Mesenchymal stem cell (in vitro differentiated cells and primary cell): ENCODE measurements at regions not wholly inside any gene's neighbourhood (a gene's known extent, or its start where the extent isn't known, plus 50 kb on each side); places are given as distances from the start of the nearest gene placed in this dataset.

Experiments
- DNase-seq: peaks from one replicate; pipeline ENCODE4 v3.0.0-alpha.2; 2013
- H2AFZ ChIP-seq: one replicate; pipeline ENCODE4 v1.6.1; 2013; ENCODE audit warnings: low read depth, mild to moderate bottlenecking, control low read depth, inconsistent platforms, low read length, moderate library complexity
- H2AK5ac ChIP-seq: 2 replicates; pipeline ENCODE4 v1.6.1; 2013; ENCODE audit warnings: low read length, moderate library complexity, mild to moderate bottlenecking, inconsistent platforms; ENCODE audit not compliant: severe bottlenecking
- H2BK120ac ChIP-seq: one replicate; pipeline ENCODE4 v1.6.1; 2013; ENCODE audit warnings: low read depth, mild to moderate bottlenecking, inconsistent platforms, low read length, moderate library complexity
- H2BK12ac ChIP-seq, 2 experiments: one replicate each; pipeline ENCODE4 v1.6.1; 2013; ENCODE audit warnings: inconsistent platforms in 2 of 2, low read length in 2 of 2, mild to moderate bottlenecking in 2 of 2, moderate library complexity in 2 of 2, control low read depth in 1 of 2
- H2BK15ac ChIP-seq: one replicate; pipeline ENCODE4 v1.6.1; 2013; ENCODE audit warnings: mild to moderate bottlenecking, low read depth, inconsistent platforms; ENCODE audit not compliant: poor library complexity, severe bottlenecking
- H2BK5ac ChIP-seq: 2 replicates; pipeline ENCODE4 v1.6.1; 2013; ENCODE audit warnings: low read depth, mild to moderate bottlenecking, low read length, control low read depth, inconsistent platforms; ENCODE audit not compliant: poor library complexity, severe bottlenecking
- H3K14ac ChIP-seq, 2 experiments: one replicate each; pipeline ENCODE4 v1.6.1; 2013; ENCODE audit warnings: inconsistent platforms in 2 of 2, low read length in 2 of 2, control low read depth in 1 of 2, mild to moderate bottlenecking in 1 of 2, moderate library complexity in 1 of 2
- H3K18ac ChIP-seq, 2 experiments: one replicate each; pipeline ENCODE4 v1.6.1; 2013; ENCODE audit warnings: inconsistent platforms in 2 of 2, low read length in 2 of 2, control low read depth in 1 of 2, low read depth in 1 of 2, mild to moderate bottlenecking in 1 of 2
- H3K23ac ChIP-seq, 2 experiments: one replicate each; pipeline ENCODE4 v1.6.1; 2013; ENCODE audit warnings: inconsistent platforms in 2 of 2, low read length in 2 of 2, mild to moderate bottlenecking in 2 of 2, moderate library complexity in 2 of 2, control low read depth in 1 of 2
- H3K27ac ChIP-seq: 2 replicates; pipeline ENCODE4 v1.5.1; 2013; ENCODE audit warnings: mild to moderate bottlenecking, moderate library complexity, low read length, control low read depth, inconsistent platforms; ENCODE audit not compliant: poor library complexity, severe bottlenecking
- H3K27me3 ChIP-seq, 2 experiments: 2 replicates each; pipeline versions ENCODE4 v1.6.1 to v1.7.0; 2013; ENCODE audit warnings: low read length in 2 of 2, mild to moderate bottlenecking in 2 of 2, moderate library complexity in 2 of 2, control low read depth in 1 of 2, inconsistent platforms in 1 of 2; ENCODE audit not compliant: control insufficient read depth in 1 of 2, insufficient read depth in 1 of 2
- H3K36me3 ChIP-seq, 2 experiments: 2 replicates each; pipeline versions ENCODE4 v1.6.1 to v1.7.0; 2013; ENCODE audit warnings: low read length in 2 of 2, control low read depth in 1 of 2, inconsistent platforms in 1 of 2, low read depth in 1 of 2, mild to moderate bottlenecking in 1 of 2; ENCODE audit not compliant: insufficient read depth in 2 of 2, control insufficient read depth in 1 of 2
- H3K4ac ChIP-seq, 2 experiments: one replicate each; pipeline ENCODE4 v1.6.1; 2013; ENCODE audit warnings: inconsistent platforms in 2 of 2, low read length in 2 of 2, mild to moderate bottlenecking in 2 of 2, moderate library complexity in 2 of 2, control low read depth in 1 of 2, low read depth in 1 of 2
- H3K4me1 ChIP-seq: 2 replicates; pipeline ENCODE4 v1.6.1; 2013; ENCODE audit warnings: low read depth, low read length, control low read depth; ENCODE audit not compliant: control insufficient read depth, insufficient read depth
- H3K4me2 ChIP-seq: 2 replicates; pipeline ENCODE4 v1.6.1; 2013; ENCODE audit warnings: low read length, mild to moderate bottlenecking, inconsistent platforms; ENCODE audit not compliant: poor library complexity, severe bottlenecking
- H3K4me3 ChIP-seq, 2 experiments: 2 replicates each; pipeline versions ENCODE4 v1.5.1 to v1.7.0; 2013; ENCODE audit warnings: low read length in 2 of 2, mild to moderate bottlenecking in 2 of 2, control low read depth in 1 of 2, low read depth in 1 of 2; ENCODE audit not compliant: insufficient read depth in 1 of 2
- H3K79me1 ChIP-seq: replicated peaks from 2 replicates; pipeline ENCODE4 v1.6.1; 2013; ENCODE audit warnings: mild to moderate bottlenecking, control low read depth, low read length, inconsistent platforms; ENCODE audit not compliant: poor library complexity, severe bottlenecking
- H3K9ac ChIP-seq: 2 replicates; pipeline ENCODE4 v1.7.0; 2013; ENCODE audit warnings: mild to moderate bottlenecking, low read length, moderate library complexity
- H3K9me3 ChIP-seq: 2 replicates; pipeline ENCODE4 v1.7.0; 2013; ENCODE audit warnings: mild to moderate bottlenecking, low read length; ENCODE audit not compliant: control insufficient read depth
- H4K8ac ChIP-seq: one replicate; pipeline ENCODE4 v1.6.1; 2013; ENCODE audit warnings: inconsistent platforms, mild to moderate bottlenecking, low read length, moderate library complexity
- H4K91ac ChIP-seq: one replicate; pipeline ENCODE4 v1.6.1; 2013; ENCODE audit warnings: mild to moderate bottlenecking, low read length, inconsistent platforms
- WGBS: methylation state at CpG from one replicate; pipeline ENCODE4 v1.1.7; 2013; ENCODE audit warnings: mixed read lengths; 5-methylcytosine and 5-hydroxymethylcytosine counted together

DNA sequence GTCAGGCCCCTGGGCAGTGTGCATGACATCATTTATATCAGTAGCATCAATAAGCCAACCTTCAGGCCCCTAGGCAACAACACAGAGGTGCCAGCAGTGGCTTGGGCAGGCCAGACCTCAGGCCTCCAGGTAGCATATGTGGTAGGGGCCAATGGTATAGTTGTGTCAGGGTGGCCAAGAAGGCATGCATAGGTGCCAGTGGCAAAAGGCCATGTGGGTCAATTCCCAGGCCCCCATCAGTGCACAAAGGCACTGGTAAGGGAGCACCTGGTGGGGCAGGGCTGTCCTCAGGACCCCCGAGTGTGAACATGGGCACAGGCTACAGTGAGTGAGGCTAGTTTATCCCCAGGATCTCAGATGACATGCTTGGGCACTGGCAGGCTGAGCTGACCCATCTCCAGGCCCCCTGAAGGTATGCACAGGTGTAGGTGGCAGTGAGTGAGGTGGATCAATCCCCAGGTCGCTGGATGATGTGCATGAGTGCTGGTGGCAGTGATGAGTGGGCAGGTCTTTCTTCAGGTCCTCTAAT lies 244.1 kb upstream of the ZNF385D start:
- Histone ChIP-seq H3K23ac (no peak overlapping the region), H3K4me2 (no peak overlapping the region), H3K4me1 (no peaks in the 10 kb centered on the region), H2BK12ac (no peak overlapping the region), H2BK120ac (no peak overlapping the region), H3K79me1 (no peaks in the 10 kb centered on the region), H3K14ac (no peak overlapping the region), H4K8ac (no peak overlapping the region), H3K27me3 (no peaks in the 10 kb centered on the region), H3K9ac (no peak overlapping the region), H3K4ac (no peak overlapping the region), H2AFZ (no peak overlapping the region), H4K91ac (no peak overlapping the region), H3K9me3 (no peaks in the 10 kb centered on the region), H3K18ac (no peak overlapping the region), H2BK5ac (no peak overlapping the region), H3K36me3 (no peaks in the 10 kb centered on the region), H2AK5ac (no peak overlapping the region), H2BK15ac (no peak overlapping the region), H3K4me3 (no peak overlapping the region), H3K27ac (no peak overlapping the region)
- no peak for DNase-seq
- 31% methylated on average over 2 of the region's 2 CpGs for WGBS

DNA sequence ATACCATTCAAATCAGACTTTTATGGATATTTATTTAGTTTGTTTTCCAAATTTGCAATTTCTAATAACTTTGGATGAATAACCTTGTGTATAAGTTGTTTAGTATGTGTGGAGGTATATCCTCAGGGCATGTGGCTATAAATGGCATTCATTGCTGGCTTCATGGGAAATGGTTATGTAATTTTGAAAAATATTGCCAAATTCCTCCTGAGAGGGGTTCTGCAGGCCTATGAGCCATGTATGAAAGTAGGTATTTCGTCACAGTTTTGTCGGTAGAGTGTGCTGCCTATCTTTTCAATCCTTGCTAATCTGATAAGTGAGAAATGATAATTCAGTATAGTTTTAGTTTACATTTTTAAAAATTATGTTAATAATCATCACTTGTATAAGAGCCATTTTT lies 256.4 kb upstream of the ZNF385D start:
- Histone ChIP-seq H4K91ac (no peak overlapping the region), H3K36me3 (no peaks in the 10 kb centered on the region), H3K23ac (no peak overlapping the region), H3K27ac (no peak overlapping the region), H2BK15ac (no peak overlapping the region), H2BK120ac (no peak overlapping the region), H3K4me3 (no peak overlapping the region), H3K14ac (no peak overlapping the region), H3K27me3 (no peaks in the 10 kb centered on the region), H3K79me1 (no peaks in the 10 kb centered on the region), H3K9ac (no peak overlapping the region), H3K4me2 (no peak overlapping the region), H2BK12ac (no peak overlapping the region), H3K4me1 (no peaks in the 10 kb centered on the region), H2BK5ac (no peak overlapping the region), H3K18ac (no peak overlapping the region), H2AK5ac (no peak overlapping the region), H3K4ac (no peak overlapping the region), H3K9me3 (no peaks in the 10 kb centered on the region), H4K8ac (no peak overlapping the region), H2AFZ (no peak overlapping the region)
- no CpG with 5 or more reads among the region's 2 CpGs for WGBS
- no peak for DNase-seq

DNA sequence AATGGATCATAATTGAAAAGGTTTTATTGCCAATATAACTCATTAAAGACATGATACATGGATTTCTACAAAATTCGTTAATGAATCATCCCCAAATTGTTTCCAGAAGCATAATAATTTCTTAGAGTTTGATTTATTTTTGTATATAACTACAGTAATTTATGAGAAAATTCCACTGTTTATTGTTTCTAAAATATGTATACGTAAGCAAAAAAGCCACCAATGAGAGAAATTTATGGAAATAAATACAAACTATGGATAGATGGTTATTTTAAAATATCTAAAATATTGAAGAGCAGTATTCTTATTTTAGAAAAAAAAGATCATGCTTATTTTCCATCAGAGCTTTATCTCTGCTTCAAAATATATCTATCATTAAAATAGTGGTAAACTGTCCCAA lies 260.0 kb upstream of the ZNF385D start:
- Histone ChIP-seq H2BK5ac (no peak overlapping the region), H3K4me3 (no peak overlapping the region), H3K23ac (no peak overlapping the region), H4K91ac (no peak overlapping the region), H3K9me3 (no peaks in the 10 kb centered on the region), H3K14ac (no peak overlapping the region), H3K18ac (no peak overlapping the region), H3K9ac (no peak overlapping the region), H3K79me1 (no peaks in the 10 kb centered on the region), H2AFZ (no peak overlapping the region), H3K27me3 (no peaks in the 10 kb centered on the region), H2BK120ac (no peak overlapping the region), H3K4ac (no peak overlapping the region), H4K8ac (no peak overlapping the region), H3K4me1 (no peaks in the 10 kb centered on the region), H2BK12ac (no peak overlapping the region), H2AK5ac (no peak overlapping the region), H3K36me3 (no peaks in the 10 kb centered on the region), H3K4me2 (no peak overlapping the region), H3K27ac (no peak overlapping the region), H2BK15ac (no peak overlapping the region)
- DNase-seq: no peak
- WGBS: no CpG with 5 or more reads among the region's 2 CpGs

DNA sequence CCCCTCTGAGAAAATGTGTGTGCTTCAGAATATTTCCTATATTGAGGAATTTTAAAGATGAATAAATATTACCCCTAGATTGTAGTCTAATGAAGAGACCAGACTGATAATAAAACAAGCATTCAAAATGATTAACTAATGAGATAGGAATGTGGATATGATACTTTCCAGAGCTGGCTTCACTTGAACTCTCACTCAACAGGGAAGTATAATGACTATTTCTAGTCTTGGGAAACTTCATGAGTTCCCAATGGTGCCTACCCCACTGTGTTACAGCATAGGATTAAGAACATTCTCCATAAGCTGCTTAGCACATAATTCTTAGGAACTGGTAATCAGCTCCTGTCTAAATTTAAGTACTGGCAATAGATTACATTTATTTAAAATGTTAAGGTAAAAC lies 261.5 kb upstream of the ZNF385D start:
- H3K4me2 ChIP-seq: no peak overlapping the region
- H3K18ac ChIP-seq: no peak overlapping the region
- no peaks in the 10 kb centered on the region for H3K9me3 ChIP-seq
- no peak overlapping the region for H4K91ac ChIP-seq
- H2AFZ ChIP-seq: no peak overlapping the region
- H3K9ac ChIP-seq: no peak overlapping the region
- H3K4me3 ChIP-seq: no peak overlapping the region
- peak; percentile 6 for DNase-seq
- no peak overlapping the region for H4K8ac ChIP-seq
- no peaks in the 10 kb centered on the region for H3K79me1 ChIP-seq
- H3K23ac ChIP-seq: no peak overlapping the region
- H3K4ac ChIP-seq: no peak overlapping the region
- H3K14ac ChIP-seq: no peak overlapping the region
- no peak overlapping the region for H2BK15ac ChIP-seq
- H2BK5ac ChIP-seq: no peak overlapping the region
- no peak overlapping the region for H3K27ac ChIP-seq
- H3K27me3 ChIP-seq: no peaks in the 10 kb centered on the region
- H3K4me1 ChIP-seq: no peaks in the 10 kb centered on the region
- H2AK5ac ChIP-seq: no peak overlapping the region
- no peak overlapping the region for H2BK120ac ChIP-seq
- H3K36me3 ChIP-seq: no peaks in the 10 kb centered on the region
- no peak overlapping the region for H2BK12ac ChIP-seq
